ENCODE measurements at regions not wholly inside any gene's neighbourhood (a gene's known extent, or its start where the extent isn't known, plus 50 kb on each side); places are given as distances from the start of the nearest gene placed in this dataset.

GRCh38 chr5:74519679-74520078, 120.8 kb downstream of the ENC1 start:
- Histone ChIP-seq H3K4me3 (ENCODE audit: low read length, poor library complexity, severe bottlenecking) (no peak overlapping the region), H3K4me1 (ENCODE audit: insufficient read depth, low read length, poor library complexity, severe bottlenecking) (no peaks in the 10 kb centered on the region), H3K9me2 (replicated peaks; ENCODE audit: low read depth, low read length) (no peaks in the 10 kb centered on the region), H3K27me3 (ENCODE audit: insufficient read depth, low read length, poor library complexity, severe bottlenecking) (no peaks in the 10 kb centered on the region), H3K79me2 (ENCODE audit: insufficient read depth, low read length) (no peaks in the 10 kb centered on the region), H3K36me3 (ENCODE audit: insufficient read depth, low read length) (no peaks in the 10 kb centered on the region), H3F3A (ENCODE audit: low read depth) (no peaks in the 10 kb centered on the region), H3K9ac (ENCODE audit: low read depth, low read length, poor library complexity, severe bottlenecking) (no peak overlapping the region), H3K4me2 (ENCODE audit: low read depth, low read length, poor library complexity, severe bottlenecking) (no peak overlapping the region), H2AFZ (ENCODE audit: low read length) (no peak overlapping the region), H3K9me3 (ENCODE audit: insufficient read depth, low read depth, low read length) (peaks cover 6% of the 10 kb centered on the region; the same call in 1 of the 2 replicates), H4K20me1 (ENCODE audit: insufficient read depth, low read length, poor library complexity, severe bottlenecking) (no peaks in the 10 kb centered on the region)
- TF ChIP-seq CTCF (conservative IDR thresholded peaks at IDR 0.05; ENCODE audit: low read length), result no peak
- TF ChIP-seq EZH2phosphoT487 (IDR thresholded peaks at IDR 0.05; ENCODE audit: borderline replicate concordance), result no peak

DNA sequence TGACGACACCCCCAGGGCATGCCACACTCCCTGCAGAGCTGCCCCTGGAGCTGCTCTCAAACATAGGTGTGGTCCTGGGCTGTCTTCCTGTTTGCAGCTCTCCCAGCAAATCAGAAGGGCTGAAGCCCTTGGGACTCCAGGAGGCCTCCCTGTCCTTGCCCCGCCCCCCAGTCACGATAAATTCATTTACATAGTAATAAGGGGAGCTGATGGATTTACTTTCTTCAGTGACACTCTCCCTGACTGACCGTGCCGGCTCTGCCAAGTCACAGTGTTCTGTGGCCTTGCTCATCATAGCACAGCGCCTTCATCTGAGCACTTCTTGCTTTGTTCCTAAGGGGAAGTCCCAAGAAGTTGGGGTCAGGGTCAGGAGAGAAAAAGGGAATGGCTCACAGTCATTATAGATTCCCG, 121.4 kb downstream of the ENC1 start:
- TF ChIP-seq CTCF (conservative IDR thresholded peaks at IDR 0.05; ENCODE audit: low read length) (no peak), EZH2phosphoT487 (IDR thresholded peaks at IDR 0.05; ENCODE audit: borderline replicate concordance) (no peak)
- H3K4me1 ChIP-seq (ENCODE audit: insufficient read depth, low read length, poor library complexity, severe bottlenecking), result no peaks in the 10 kb centered on the region
- H3K79me2 ChIP-seq (ENCODE audit: insufficient read depth, low read length), result no peaks in the 10 kb centered on the region

DNA sequence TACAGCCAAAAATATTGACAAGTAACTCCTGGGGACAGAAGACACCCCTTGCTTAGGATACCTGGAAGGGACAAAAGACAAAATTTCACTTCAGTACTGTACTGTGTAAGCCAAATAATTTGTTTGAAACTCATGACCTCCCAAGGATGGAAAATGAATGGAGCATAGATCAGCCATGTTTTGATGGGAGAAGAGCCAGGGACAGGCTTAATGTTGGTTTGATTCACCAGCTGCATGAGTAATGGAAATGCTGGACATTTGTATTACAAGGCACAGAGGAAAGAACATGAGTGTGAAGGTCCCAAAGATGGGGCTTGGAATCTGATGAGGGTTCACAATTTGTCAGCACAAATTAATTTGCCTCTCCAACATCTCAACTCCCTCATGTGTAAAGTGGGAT, 122.8 kb downstream of the ENC1 start:
- TF ChIP-seq CTCF (conservative IDR thresholded peaks at IDR 0.05; ENCODE audit: low read length), result no peak
- TF ChIP-seq EZH2phosphoT487 (IDR thresholded peaks at IDR 0.05; ENCODE audit: borderline replicate concordance), result no peak
- H3K79me2 ChIP-seq (ENCODE audit: insufficient read depth, low read length), result no peaks in the 10 kb centered on the region

More for the DNA sequence above, 121.4 kb downstream of the ENC1 start:
- no peaks in the 10 kb centered on the region for H3K36me3 ChIP-seq (ENCODE audit: insufficient read depth, low read length)
- no peaks in the 10 kb centered on the region for H3K9me2 ChIP-seq (replicated peaks; ENCODE audit: low read depth, low read length)
- H4K20me1 ChIP-seq (ENCODE audit: insufficient read depth, low read length, poor library complexity, severe bottlenecking), result no peaks in the 10 kb centered on the region
- H3F3A ChIP-seq (ENCODE audit: low read depth), result no peaks in the 10 kb centered on the region
- H3K9me3 ChIP-seq (ENCODE audit: insufficient read depth, low read depth, low read length), result peaks cover under 1% of the 10 kb centered on the region; the same call in 1 of the 2 replicates
- no peak overlapping the region for H3K9ac ChIP-seq (ENCODE audit: low read depth, low read length, poor library complexity, severe bottlenecking)
- H3K4me2 ChIP-seq (ENCODE audit: low read depth, low read length, poor library complexity, severe bottlenecking), result no peak overlapping the region
- no peaks in the 10 kb centered on the region for H3K27me3 ChIP-seq (ENCODE audit: insufficient read depth, low read length, poor library complexity, severe bottlenecking)
- no peak overlapping the region for H2AFZ ChIP-seq (ENCODE audit: low read length)
- H3K4me3 ChIP-seq (ENCODE audit: low read length, poor library complexity, severe bottlenecking), result no peak overlapping the region

More for the DNA sequence above, 122.8 kb downstream of the ENC1 start:
- Histone ChIP-seq H3K9me3 (ENCODE audit: insufficient read depth, low read depth, low read length) (no peaks in the 10 kb centered on the region), H2AFZ (ENCODE audit: low read length) (no peak overlapping the region), H3K4me2 (ENCODE audit: low read depth, low read length, poor library complexity, severe bottlenecking) (no peak overlapping the region), H3K4me3 (ENCODE audit: low read length, poor library complexity, severe bottlenecking) (no peak overlapping the region), H3K4me1 (ENCODE audit: insufficient read depth, low read length, poor library complexity, severe bottlenecking) (no peaks in the 10 kb centered on the region), H3K27me3 (ENCODE audit: insufficient read depth, low read length, poor library complexity, severe bottlenecking) (no peaks in the 10 kb centered on the region), H4K20me1 (ENCODE audit: insufficient read depth, low read length, poor library complexity, severe bottlenecking) (no peaks in the 10 kb centered on the region), H3K36me3 (ENCODE audit: insufficient read depth, low read length) (no peaks in the 10 kb centered on the region), H3K9ac (ENCODE audit: low read depth, low read length, poor library complexity, severe bottlenecking) (no peak overlapping the region), H3F3A (ENCODE audit: low read depth) (no peaks in the 10 kb centered on the region), H3K9me2 (replicated peaks; ENCODE audit: low read depth, low read length) (no peaks in the 10 kb centered on the region)

Measured in Loucy (cell line).